Mononuclear cell (primary cell): ENCODE measurements at regions not wholly inside any gene's neighbourhood (a gene's known extent, or its start where the extent isn't known, plus 50 kb on each side); places are given as distances from the start of the nearest gene placed in this dataset.

Experiments used
- H3K27me3 ChIP-seq: 2 replicates; pipeline ENCODE4 v1.6.0; 2011; ENCODE audit warnings: low read length, control low read depth; ENCODE audit not compliant: insufficient read depth
- H3K4me1 ChIP-seq: 2 replicates; pipeline ENCODE4 v1.5.1; 2011; ENCODE audit warnings: mild to moderate bottlenecking, low read length, control low read depth; ENCODE audit not compliant: insufficient read depth
- H3K4me3 ChIP-seq: 2 replicates; pipeline ENCODE4 v1.5.1; 2011; ENCODE audit warnings: mild to moderate bottlenecking, low read length, moderate library complexity
- H3K9me3 ChIP-seq: 2 replicates; pipeline ENCODE4 v1.5.1; 2011; ENCODE audit warnings: low read depth, mild to moderate bottlenecking, control low read depth, low read length

DNA sequence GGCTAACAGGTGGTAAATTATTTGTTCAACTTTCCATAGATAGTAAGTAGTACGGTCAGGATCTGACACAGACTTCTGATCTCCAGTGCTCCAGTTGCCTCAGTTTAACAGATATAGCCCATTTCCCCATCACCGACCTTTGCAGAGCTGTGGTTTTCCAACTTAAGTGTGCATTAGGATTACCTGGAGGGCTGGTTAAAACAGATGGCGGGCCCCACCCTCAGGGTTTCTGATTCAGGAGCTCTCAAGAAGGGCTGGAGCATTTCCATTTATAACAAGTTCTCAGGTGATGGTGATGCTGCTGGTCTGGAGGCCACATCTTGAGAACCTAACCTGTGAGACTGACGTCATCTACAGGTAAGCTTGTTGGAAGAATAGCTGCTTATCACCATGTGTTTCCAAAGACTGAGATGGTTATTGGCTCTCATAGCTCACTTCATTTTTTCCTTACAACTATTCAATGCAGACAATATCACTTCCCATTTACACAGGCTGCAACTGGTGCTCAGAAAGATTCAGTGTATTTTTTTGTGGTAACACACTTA, 360.1 kb upstream of the CHD6 start:
- H3K27me3 ChIP-seq = no peaks in the 10 kb centered on the region
- H3K4me1 ChIP-seq = no peaks in the 10 kb centered on the region
- no peak overlapping the region for H3K4me3 ChIP-seq
- H3K9me3 ChIP-seq = no peaks in the 10 kb centered on the region

DNA sequence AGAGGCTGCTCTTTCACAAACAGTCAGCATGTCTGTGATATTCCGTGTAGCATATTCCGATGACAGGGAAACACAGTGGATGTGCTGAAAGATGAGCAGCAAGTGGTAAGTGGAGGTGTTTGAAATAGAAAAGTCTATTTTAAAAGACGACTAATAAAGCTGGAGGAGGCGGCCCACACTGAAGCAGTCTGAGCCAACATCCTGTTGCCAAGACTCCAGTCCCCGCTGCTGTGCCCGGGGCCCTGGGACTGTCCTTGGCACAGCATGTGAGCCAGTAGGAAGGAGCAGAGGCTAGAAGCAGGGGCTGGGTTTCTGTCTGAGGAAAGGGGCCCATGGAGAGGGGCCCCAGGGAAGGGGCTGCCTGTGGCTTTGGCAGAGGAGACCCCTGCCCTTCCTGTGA, 351.5 kb upstream of the CHD6 start:
- Histone ChIP-seq H3K4me1 (no peaks in the 10 kb centered on the region), H3K4me3 (no peak overlapping the region), H3K9me3 (no peaks in the 10 kb centered on the region), H3K27me3 (no peaks in the 10 kb centered on the region)

DNA sequence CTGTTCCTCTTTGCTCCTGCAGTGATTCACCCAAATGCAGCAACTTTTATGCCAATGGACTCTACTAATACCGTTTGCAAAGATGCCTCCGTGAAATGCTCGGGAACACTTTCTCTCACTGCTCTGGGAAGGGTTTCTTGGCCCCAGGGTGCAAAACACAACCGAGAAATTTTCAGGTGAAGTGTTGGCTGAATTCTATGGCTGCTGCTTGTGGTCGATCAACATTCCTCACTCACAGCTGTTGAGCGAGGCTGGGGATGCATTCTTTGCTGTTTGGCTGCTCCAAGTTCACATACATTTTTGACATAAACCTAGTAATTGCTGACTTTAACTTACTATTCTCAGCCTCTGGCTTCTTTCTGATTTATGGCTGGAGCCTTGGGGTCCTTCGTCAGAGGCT, 342.0 kb upstream of the CHD6 start:
- Histone ChIP-seq H3K4me3 (no peak overlapping the region), H3K9me3 (no peaks in the 10 kb centered on the region), H3K4me1 (no peaks in the 10 kb centered on the region)

DNA sequence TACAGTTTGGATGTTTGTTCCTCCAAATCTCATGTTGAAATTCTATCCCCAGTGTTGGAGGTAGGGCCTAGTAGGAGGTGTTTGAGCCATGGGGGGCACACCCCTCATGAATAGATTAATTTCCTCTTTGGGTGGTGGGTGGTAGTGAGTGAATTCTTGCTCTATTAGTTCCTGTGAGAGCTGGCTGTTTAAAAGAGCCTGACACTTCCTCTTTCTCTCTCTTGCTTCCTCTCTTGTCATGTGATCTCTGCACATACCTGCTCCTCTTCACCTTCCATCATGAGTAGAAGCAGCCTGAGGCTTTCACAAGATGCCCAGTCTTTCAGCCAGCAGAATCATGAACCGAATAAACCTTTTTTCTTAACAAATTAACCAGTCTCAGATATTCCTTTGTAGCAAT, 340.2 kb upstream of the CHD6 start:
- H3K27me3 ChIP-seq = no peaks in the 10 kb centered on the region
- H3K4me1 ChIP-seq = no peaks in the 10 kb centered on the region
- no peak overlapping the region for H3K4me3 ChIP-seq
- H3K9me3 ChIP-seq = no peaks in the 10 kb centered on the region

More for the DNA sequence above, 342.0 kb upstream of the CHD6 start:
- no peaks in the 10 kb centered on the region for H3K27me3 ChIP-seq

DNA sequence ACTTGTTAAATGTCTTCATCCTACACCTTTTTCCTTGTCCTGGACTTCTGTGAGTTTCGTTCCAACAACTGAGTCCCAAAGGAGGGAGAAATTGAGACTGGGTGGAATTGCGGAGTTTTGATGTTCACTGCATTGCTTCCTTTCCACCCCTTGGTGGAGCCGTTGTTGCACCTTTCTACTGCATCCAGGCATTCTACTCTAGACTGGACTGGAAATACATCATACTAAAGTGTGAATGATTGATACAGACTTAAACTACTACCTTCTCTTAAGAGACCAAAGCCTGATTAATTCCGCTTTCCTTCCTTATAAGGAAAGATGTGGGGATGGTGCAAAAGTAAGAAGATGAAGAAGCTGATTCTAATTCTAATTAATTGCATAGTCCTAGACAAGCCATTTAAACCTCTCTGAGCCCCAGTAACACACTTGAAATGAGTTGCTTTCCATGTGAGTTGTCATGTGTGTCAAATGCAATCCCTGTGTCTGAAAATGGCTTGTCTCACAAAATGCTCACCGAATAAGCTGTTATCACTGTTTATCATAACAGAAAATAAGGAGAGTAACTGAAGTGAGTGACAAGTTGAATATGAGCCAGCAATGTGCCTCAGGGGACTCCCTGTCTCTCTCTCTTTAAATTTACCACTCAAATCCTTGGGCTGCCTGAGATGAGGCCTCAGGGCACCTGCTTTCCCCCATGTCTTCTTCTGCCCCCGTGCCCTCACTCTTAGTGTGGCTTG, 338.3 kb upstream of the CHD6 start:
- Histone ChIP-seq H3K4me3 (no peak overlapping the region), H3K27me3 (no peaks in the 10 kb centered on the region)

DNA sequence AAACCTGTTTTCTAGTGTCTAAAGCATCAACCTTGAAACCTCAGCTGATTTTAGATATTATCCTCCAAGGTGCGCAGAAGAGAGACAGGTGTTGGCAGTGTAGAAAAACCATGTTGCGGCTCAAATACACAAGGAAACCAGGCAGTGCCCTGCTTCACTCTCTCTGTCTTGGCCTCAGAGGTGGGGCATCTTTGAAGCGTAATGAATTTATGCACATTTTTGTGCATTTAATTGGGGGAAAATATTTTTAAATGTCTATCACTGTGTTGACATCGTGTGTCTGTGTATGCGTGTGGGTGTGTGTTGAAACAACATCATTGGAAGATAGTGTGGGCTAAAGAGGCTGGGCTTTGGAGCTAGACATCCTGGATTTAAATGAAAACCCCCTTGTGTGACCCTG, 334.0 kb upstream of the CHD6 start:
- Histone ChIP-seq H3K9me3 (no peaks in the 10 kb centered on the region), H3K27me3 (no peaks in the 10 kb centered on the region), H3K4me1 (no peaks in the 10 kb centered on the region), H3K4me3 (no peak overlapping the region)

More for the DNA sequence above, 338.3 kb upstream of the CHD6 start:
- Histone ChIP-seq H3K4me1 (no peaks in the 10 kb centered on the region), H3K9me3 (no peaks in the 10 kb centered on the region)

DNA sequence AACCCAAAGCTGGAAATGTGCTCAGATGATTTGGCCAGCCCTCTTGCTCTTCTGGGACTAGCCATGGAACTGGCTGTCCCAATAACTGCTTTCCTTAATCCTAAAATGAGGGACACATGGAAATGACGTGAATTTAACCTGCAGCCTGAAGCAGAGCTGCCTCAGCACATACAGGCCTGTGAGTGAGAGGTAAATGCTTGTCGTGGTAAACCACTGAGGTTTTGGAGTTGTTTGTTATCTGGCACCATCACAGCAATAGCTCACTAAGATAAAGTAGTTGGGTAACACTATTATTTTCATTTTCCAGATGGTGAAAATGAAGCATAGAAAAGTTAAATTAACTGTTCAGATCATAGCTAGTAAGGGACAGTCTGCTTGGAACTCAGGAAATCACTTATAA, 333.4 kb upstream of the CHD6 start:
- Histone ChIP-seq H3K4me1 (no peaks in the 10 kb centered on the region), H3K9me3 (no peaks in the 10 kb centered on the region), H3K4me3 (no peak overlapping the region), H3K27me3 (no peaks in the 10 kb centered on the region)

DNA sequence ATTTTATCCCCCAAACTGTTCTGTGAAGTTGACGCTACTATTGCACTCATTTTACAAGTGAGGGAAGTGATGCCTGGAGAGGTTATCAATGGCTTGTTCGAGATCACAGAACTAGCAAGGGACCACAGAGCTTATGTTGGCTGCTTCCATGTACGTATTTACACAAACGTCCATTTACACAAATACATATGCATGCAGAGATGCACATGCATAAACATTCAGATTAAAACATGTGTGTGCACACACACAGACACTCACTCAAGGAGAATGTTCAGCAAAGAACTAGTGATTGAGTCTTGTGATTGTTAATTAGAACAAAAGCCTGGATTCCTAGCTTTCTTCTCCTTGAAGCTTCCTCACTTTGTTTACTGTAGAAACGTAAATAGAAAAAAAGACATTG, 321.5 kb upstream of the CHD6 start:
- H3K4me3 ChIP-seq = no peak overlapping the region
- no peaks in the 10 kb centered on the region for H3K27me3 ChIP-seq
- no peaks in the 10 kb centered on the region for H3K4me1 ChIP-seq
- H3K9me3 ChIP-seq = no peaks in the 10 kb centered on the region

DNA sequence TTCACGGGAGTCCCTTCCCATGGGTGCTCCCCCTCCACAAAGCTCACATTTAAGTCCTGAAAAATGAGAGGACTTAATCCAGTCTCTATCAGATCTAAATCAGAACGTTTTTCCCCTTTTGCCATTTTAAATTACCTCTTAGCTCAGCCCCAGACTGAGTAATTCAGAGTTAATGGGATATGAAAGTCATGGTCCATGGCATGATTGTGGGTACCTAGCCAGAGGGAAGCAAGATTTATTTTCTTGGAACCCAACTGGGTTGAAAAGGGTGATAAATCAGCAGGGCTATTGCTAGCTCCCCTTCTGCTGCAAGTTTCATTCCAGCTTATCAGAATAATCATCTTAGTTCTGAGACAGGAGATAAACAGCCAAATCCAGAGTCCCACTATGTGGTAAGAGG, 320.2 kb upstream of the CHD6 start:
- no peaks in the 10 kb centered on the region for H3K27me3 ChIP-seq
- H3K9me3 ChIP-seq = no peaks in the 10 kb centered on the region
- H3K4me3 ChIP-seq = no peak overlapping the region
- no peaks in the 10 kb centered on the region for H3K4me1 ChIP-seq

DNA sequence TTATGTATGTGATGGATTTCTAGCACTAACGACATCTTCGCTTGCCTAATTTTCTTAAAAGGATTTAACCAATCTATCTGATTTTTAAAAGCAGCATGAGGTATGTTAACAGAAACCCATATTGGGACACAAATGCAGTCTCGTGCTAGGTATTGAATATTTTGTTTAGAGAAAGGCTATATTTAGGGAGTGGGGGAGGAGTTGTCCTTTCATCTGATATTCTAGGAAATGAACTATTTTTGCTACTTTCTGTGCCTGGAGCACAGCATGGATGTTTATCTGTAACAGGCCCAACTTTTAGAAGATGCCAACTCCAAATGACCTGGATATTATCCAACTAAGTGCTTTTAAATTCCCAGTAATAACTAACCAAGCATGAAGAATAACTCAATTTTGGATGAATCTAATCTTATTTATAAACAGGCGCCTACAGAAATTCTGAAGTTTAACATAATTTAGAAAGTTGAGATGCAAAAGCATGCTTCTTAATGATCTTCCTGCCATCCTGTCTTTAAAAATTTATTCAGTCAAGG, 317.1 kb upstream of the CHD6 start:
- Histone ChIP-seq H3K9me3 (no peaks in the 10 kb centered on the region), H3K4me1 (no peaks in the 10 kb centered on the region), H3K4me3 (no peak overlapping the region), H3K27me3 (no peaks in the 10 kb centered on the region)

DNA sequence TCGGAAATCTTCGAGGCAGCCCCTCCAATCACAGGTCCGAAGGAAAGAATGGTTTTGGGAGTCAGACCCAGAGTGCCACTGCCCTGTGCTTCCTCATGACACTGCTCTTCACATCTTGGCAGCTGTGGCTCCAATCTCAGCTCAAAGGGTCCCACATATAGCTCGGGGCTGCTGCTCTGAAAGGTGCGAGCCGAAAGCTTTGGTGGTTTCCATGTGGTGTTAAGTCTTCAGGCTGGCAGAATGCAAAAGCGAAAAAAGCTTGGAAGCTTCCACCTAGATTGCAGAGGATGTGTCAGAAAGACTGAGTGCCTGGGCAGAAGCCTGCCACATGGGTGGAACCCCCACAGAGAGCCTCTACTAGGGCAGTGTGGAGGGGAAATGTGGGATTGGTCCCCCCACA, 314.3 kb upstream of the CHD6 start:
- H3K4me1 ChIP-seq = no peaks in the 10 kb centered on the region
- H3K4me3 ChIP-seq = no peak overlapping the region
- no peaks in the 10 kb centered on the region for H3K27me3 ChIP-seq
- H3K9me3 ChIP-seq = no peaks in the 10 kb centered on the region

DNA sequence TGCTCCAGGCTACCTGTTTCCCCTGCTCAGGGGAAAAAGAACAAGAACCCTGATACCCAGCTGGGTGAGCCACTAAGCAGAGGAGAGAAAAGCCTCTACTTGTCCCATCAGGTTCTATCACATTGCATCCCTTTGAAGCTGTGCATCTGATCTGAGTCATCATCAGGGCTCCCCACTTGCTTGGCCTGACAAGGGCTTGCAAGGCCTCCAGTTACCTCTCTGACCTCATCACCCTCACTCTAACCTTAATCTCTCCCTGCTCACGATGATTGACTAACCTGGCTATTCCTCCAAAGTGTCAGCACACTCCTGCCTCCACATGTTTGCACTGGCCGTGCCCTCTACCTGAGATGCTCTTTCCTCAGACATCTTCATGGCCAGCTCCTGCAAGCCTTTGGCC, 309.5 kb upstream of the CHD6 start:
- H3K4me3 ChIP-seq = no peak overlapping the region
- no peaks in the 10 kb centered on the region for H3K4me1 ChIP-seq
- no peaks in the 10 kb centered on the region for H3K27me3 ChIP-seq
- no peaks in the 10 kb centered on the region for H3K9me3 ChIP-seq

DNA sequence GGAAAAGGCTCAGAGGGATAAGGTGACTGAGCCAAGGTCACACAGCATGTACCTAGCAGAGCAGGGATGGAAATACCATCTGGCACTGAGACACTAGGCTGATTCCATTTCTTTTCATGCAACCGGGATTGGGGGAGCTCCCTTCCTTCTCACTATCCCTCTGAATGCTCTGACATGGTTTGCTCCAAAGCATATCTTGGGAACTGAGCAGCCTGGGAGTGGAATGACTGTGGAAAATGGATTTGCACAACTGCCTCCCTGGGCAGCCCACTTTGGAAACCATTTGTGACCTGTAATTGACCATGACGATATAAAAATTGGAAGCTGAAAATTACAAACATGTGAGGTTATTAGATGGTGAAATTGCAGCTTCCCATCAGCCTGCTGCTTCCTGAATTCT, 309.0 kb upstream of the CHD6 start:
- H3K27me3 ChIP-seq = no peaks in the 10 kb centered on the region
- H3K9me3 ChIP-seq = no peaks in the 10 kb centered on the region
- H3K4me1 ChIP-seq = no peaks in the 10 kb centered on the region
- H3K4me3 ChIP-seq = no peak overlapping the region

DNA sequence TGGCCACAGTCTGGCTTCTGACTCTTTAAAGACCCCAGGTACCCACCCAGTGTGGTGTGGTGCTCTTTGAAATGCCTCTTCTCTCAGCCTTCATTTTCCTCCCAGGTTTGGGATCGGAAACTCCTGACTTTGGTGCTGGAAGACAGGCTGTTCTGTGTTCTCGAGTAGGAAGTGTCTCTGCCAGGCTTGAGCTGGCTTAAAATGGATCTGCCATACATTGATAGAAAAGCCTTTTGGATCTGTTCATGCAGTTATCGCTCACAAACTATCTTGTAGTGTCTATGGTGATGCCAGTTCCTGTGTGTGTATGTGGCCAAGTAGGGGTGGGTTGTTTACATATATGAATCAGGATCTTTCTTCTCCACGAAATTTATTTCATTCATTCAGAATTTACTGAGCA, 307.3 kb upstream of the CHD6 start:
- no peaks in the 10 kb centered on the region for H3K9me3 ChIP-seq

DNA sequence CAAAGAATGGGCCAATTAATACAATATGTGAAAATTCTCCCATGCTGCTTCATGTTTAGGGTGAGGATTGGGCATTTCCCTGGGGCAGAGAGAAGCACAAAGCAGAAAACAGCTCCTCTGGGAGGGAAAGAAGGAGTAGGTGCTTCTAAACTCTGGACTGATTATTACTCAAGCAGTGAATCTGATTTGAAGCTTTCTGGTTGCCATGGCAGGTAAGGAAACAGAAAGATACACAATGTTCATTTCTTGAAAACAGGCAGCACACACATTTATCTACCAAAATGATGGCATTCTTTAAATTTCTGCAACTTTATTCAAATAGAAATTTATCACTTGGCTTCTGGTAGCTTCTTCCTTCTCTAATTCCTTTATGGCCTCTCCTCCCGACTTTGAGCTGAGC, 305.4 kb upstream of the CHD6 start:
- H3K9me3 ChIP-seq = no peaks in the 10 kb centered on the region
- H3K4me1 ChIP-seq = no peaks in the 10 kb centered on the region
- no peak overlapping the region for H3K4me3 ChIP-seq
- H3K27me3 ChIP-seq = no peaks in the 10 kb centered on the region

More for the DNA sequence above, 307.3 kb upstream of the CHD6 start:
- H3K4me3 ChIP-seq = no peak overlapping the region
- no peaks in the 10 kb centered on the region for H3K27me3 ChIP-seq
- H3K4me1 ChIP-seq = no peaks in the 10 kb centered on the region

DNA sequence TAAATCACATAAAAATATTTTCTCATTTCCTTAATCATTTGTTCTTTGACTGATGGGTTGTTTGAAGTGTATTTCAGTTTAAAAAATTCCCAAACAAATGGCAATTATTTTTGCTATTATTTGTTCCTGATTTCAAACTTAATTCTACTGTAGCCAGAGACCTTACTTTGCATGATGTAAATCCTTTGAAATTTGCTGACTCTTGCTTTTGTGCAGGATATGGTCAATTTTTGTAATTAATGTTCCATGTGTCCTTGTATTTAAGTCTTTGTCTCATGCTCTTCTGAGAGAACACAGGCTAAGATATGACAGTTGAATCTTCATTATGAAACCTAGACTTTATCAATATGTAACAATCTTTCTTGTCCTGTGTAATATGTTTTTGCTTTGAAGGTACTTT, 295.0 kb upstream of the CHD6 start:
- Histone ChIP-seq H3K9me3 (no peaks in the 10 kb centered on the region), H3K4me1 (no peaks in the 10 kb centered on the region), H3K27me3 (no peaks in the 10 kb centered on the region), H3K4me3 (no peak overlapping the region)
